ENCODE measurements at regions not wholly inside any gene's neighbourhood (a gene's known extent, or its start where the extent isn't known, plus 50 kb on each side); places are given as distances from the start of the nearest gene placed in this dataset.
"Not testable (repeated sequence)": the region's sequence is repeated elsewhere in the genome, so short reads cannot be mapped to it uniquely, and the experiment has no call there.

DNA sequence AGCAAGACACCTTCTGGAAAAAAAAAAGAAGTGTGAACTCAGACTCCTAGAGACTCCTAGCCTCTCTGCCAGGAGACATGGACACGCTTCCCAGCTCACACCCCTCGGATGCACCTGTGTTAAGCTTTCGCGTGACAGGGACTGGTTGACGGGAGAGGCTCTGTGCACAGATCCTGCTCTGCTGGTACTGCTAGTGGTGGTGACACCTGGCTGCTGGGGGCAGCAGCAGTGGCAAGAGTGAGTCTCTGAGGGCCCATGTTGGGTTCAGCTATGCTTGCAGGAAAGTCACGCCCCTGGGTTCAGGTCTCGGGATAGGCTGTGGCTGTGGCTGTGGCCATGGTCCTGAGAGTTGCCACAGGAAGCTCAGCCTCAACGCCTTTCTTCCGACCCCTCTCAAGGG lies 81.1 kb downstream of the XRCC2 start:
- DNase-seq, result no peak

- DNase-seq, result no peak
These were observed 84.0 kb downstream of the XRCC2 start for GRCh38 chr7:152591976-152592375.

DNA sequence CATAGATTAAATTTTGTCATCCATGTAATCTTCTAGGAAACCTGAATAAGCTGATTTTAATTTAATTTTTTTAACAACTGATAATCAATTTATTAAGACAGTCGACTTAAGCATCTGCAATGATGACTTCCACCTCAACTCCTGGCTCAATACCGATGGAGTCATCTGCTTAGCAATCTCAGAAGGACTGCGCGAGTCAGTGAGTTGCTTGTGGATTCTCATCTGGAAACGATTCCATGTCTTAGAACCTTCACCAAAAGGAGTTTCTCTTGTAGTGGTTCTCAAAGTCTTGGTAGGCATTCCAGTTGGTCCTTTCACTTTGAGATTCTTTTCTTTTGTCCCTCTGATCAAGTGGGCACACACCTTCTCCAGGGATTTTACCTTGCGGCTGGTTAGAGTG lies 85.5 kb downstream of the XRCC2 start:
- DNase-seq, result no peak

- DNase-seq, result not testable (repeated sequence)
These were observed 86.1 kb downstream of the XRCC2 start for GRCh38 chr7:152589821-152590220.

GRCh38 chr7:152588350-152588749 lies 87.6 kb downstream of the XRCC2 start:
- no peak for DNase-seq

DNA sequence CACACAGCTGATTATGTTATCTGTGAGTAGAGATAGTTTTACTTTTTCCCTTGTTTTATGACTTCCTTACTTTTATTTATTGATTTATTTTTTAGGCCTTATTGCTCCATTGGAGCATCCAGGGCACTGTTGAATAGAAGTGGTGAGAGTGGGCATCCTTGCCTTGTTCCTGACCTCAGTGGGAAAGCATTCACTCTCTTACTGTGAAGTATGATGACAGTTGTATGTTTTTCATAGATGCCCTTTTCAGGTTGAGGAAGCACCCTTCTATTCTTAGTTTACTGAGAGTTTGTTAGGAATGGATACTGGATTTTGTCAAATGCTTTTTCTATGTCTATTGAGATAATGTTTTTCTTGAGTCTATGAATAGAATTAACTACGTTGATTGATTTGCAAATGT lies 88.6 kb downstream of the XRCC2 start:
- DNase-seq, result no peak

- DNase-seq, result no peak
These were observed 92.9 kb downstream of the XRCC2 start for GRCh38 chr7:152583006-152583405.

DNA sequence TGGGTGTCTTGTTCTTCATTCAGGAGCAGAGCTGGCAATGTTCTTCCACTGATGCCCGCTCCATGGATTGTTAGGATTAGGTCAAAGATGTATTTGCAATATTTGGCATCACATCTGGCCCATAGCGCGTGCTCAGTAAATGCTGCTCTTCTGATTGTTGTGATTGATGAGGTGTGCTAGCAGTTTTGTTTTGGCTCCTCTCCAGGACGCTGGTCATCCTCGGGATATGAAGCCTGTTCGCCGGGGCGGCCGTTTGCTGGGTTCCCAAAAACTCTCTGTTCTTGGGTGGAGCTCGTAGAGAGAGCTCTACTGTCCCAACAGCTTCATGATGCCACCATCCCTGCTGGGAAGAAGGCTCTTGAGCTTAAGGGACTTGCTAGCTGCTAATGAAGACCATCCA lies 96.9 kb downstream of the XRCC2 start:
- no peak for DNase-seq

GRCh38 chr7:152577339-152577738 lies 98.6 kb downstream of the XRCC2 start:
- DNase-seq, result no peak

DNA sequence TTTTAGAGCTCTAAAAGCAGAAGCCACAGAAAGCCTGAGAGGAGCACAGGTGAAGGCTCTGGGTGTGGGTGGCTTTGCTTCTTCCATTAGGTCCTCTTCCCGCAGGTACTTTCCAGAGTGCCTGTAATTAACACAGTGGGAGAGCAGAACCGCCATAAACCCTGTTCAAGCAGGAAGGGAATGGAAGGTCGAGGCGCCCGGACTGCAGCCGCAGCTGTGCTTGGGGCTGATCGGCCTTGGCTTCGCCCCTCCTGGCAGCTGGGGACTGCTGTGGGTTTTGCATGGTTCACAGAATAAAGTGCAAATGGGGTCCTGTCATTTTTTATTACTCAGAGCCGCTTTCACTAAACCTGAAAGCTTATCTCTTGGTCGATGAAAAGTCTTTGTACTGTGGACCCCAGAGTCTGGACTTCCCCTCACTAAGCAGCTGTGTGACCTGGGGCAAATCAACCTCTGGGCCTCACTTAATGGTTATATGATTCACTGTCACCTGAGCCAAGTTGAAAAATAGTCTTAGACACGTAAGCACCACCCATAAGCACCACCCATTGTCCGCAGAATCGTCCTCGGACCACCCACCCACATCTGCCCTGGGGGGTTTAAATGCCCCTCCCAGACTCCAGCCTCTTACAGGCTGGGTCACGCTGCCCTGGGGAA lies 100.9 kb downstream of the XRCC2 start:
- no peak for DNase-seq

DNA sequence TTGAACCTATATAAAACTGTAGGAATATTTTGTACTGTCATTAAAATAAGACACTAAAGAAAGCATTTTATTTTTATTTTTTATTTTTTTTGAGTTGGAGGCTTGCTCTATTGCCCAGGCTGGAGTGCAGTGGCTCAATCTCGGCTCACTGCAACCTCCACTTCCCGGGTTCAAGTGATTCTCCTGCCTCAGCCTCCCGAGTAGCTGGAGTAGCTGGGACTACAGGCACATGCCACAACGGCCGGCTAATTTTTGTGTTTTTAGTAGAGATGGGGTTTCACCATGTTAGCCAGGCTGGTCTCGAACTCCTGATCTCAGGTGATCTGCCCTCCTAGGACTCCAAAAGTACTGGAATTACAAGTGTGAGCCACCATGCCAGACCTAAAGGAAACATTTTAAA lies 102.8 kb downstream of the XRCC2 start:
- DNase-seq, result not testable (repeated sequence)

- DNase-seq, result no peak
These were observed 103.8 kb downstream of the XRCC2 start for GRCh38 chr7:152572101-152572500.

DNA sequence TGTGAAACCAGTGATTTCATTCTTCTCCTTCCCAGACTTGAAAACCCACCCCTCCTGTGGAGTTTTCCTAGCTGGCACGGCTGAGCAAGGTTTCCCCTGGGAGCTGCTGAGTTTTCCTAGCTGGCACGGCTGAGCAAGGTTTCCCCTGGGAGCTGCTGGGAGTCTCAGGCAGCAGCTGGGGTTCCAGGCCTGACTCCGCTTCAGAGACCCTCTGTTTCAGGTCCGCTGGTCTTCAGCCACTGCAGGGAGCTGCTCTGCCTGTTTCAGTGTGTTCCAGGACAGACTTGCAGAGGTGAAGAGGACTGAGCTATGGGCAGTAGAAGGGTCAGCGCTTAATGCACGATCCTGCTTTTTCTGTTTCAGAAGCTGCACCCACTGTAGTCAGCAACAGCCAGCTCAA lies 104.9 kb downstream of the XRCC2 start:
- DNase-seq, result no peak

- no peak for DNase-seq
These were observed 107.0 kb downstream of the XRCC2 start for GRCh38 chr7:152568972-152569371.

GRCh38 chr7:152565731-152566130 lies 110.2 kb downstream of the XRCC2 start:
- no peak for DNase-seq

- no peak for DNase-seq
These were observed 111.2 kb downstream of the XRCC2 start for GRCh38 chr7:152564656-152565250.

DNA sequence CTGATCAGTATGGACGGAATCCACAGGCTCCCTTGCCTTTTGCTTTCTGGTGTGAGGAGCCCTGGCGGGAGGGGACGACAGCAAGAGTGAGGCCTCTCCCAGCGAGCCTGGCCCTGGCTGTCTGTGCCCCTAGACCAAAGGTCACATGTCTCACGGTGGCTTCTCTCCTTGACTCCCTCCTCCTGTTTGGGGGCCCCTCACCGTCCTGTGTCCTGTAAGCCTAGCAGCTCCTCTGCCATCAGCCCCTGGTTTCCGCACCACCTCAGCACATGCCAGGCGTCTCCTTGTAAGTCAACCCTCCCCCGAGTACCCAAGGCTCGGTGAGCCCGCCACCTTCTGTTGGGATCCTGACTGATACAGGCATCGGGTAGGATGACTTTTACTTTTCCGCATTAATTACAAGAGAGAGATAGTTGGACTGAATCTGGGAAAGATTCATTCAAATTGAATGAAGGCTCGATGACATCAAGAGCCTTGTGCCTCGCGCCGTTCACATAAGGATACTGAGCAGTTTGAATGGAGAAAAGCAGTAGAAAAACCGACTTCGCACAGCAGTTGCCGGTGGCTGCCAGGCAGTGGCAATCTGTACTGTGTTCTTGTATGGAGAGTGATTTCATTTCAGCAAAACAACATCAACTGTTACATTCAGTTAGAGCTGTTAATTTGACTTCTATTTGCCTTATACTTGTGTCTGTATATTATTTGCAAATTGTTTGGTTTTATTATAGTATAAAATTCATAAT lies 119.8 kb downstream of the XRCC2 start:
- DNase-seq, result no peak

DNA sequence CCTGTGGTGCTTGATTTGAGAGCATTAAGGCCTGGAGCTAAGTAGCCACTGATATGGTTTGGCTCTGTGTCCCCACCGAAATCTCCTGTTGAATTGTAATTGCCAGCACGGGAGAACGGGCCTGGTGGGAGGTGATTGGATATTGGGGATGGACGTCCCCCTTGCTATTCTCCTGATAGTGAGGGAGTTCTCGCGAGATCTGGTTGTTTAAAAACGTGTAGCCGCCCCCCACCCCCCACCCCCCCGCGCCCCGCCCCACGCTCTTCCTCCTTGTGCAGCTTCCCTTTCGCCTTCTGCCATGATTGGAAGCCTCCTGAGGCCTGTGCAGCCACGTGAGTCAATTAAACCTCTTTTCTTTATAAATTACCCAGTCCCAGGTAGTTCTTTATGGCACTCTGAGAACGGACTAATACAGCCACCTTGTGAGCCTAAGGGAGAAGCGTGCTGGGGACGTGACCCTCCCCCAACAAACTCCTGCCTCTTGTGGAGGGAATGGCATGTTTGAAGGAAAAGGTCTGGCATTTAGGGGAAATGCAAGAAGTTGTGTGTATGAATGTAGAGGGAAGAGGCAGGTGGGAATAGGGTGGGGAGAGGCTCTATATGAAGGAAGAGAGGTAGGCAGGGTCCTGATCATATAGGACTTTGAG lies 118.0 kb upstream of the KMT2C start:
- no peak for DNase-seq

DNA sequence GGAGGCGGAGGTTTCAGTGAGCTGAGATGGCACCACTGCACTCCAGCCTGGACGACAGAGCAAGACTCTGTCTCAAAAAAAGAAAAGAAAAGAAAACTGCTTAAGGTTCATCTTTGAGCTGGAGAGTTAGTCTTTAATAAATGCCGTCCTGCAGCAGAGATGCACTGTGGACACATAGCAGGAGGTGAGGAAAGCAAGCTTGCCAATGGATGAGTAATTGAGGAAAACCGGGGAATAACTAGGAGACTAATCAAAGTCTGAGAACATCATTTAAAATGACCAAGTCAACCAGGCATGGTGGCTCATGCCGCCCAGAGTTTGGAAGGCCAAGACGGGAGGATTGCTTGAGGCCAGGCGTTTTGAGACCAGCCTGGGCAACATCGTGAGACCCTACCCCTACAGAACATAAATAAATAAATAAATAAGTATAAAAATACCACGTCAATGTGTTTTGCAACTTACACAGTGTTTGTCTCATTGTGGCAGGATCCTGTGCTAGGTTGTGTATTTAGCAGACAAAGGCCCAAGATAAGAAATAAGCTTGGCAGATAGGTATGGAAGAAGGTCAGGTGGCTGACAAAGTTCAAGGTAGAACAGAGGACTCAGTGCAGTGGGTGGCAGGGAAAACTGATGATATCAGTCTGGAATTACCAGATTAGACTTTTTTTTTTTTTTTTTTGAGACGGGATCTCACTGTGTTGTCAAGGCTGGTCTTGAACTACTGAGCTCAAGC lies 115.7 kb upstream of the KMT2C start:
- DNase-seq, result no peak

DNA sequence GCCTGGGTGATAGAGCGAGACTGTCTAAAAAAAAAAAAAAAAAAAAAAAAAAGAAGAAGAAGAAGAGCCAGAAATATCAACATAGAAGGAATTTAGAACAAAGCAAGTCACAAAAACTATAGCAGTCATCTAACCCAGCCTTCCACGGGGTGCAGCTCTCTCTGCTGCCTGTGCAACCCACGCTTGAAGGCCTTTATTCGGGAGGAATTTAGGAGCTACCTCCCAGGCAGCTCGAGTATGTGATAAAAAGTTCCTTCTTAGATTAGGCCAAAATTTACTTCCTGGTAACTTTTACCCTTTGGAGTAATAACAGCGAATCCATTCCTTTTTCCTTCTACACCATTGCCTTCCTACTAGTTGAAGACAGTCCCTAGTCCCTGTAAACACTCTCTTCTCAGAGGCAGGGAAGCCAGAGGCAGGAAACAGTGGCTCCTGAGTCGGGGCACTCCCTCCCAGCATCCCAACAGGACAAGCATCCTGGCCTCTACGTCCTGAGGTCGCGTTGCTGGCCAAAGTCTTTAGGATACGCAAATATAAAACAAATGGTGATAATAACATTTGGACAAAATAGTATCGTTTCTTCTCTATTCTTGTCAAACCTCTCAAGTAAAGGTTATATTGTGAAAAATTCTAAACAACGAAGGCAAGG lies 109.3 kb upstream of the KMT2C start:
- DNase-seq, result no peak

- DNase-seq, result peak; percentile 27
These were observed 108.7 kb upstream of the KMT2C start for GRCh38 chr7:152544481-152544927.

GRCh38 chr7:152543799-152544198 lies 108.0 kb upstream of the KMT2C start:
- DNase-seq, result no peak

GRCh38 chr7:152541892-152542291 lies 106.1 kb upstream of the KMT2C start:
- DNase-seq, result no peak

All from MV-4-11 (cell line).